H1 (cell line): ENCODE measurements at regions not wholly inside any gene's neighbourhood (a gene's known extent, or its start where the extent isn't known, plus 50 kb on each side); places are given as distances from the start of the nearest gene placed in this dataset.

Source experiments
- CTCF ChIA-PET: fragments of 300-600 bp; sonication (Branson Sonifier 250); formaldehyde crosslinking; loops from one replicate; lab custom pipeline; 2021; ENCODE audit not compliant: partially characterized antibody; lab: Charles Lee
- POLR2A ChIA-PET: fragments of 300-600 bp; sonication (Branson Sonifier 250); formaldehyde crosslinking; loops from one replicate; lab custom pipeline; 2021; ENCODE audit warnings: inconsistent platforms; ENCODE audit not compliant: partially characterized antibody; lab: Charles Lee
- DNase-seq, 2 experiments: peaks; one replicate each; pipeline versions ENCODE4 v3.0.0 to v3.0.0-alpha.2; 2010 to 2022; ENCODE audit warnings: low spot score in 2 of 2, low read depth in 1 of 2, mixed read lengths in 1 of 2
- FAIRE-seq: peaks from 2 replicates; lab custom pipeline; 2011; peaks lifted over from hg19 to GRCh38; lab: Jason Lieb, UNC
- H2AFZ ChIP-seq: 2 replicates; pipeline ENCODE4 v1.8.1; 2012; ENCODE audit warnings: low read length, inconsistent platforms
- H2AK5ac ChIP-seq: 2 replicates; pipeline ENCODE4 v1.6.1; 2013; ENCODE audit warnings: low read depth, low read length
- H2BK120ac ChIP-seq: replicated peaks from 2 replicates; pipeline ENCODE3; 2013; ENCODE audit warnings: low read depth, low read length, inconsistent platforms
- H2BK12ac ChIP-seq: 2 replicates; pipeline ENCODE4 v1.6.1; 2013; ENCODE audit warnings: low read depth, low read length
- H2BK15ac ChIP-seq: 2 replicates; pipeline ENCODE4 v1.6.1; 2013; ENCODE audit warnings: low read length
- H2BK20ac ChIP-seq: 2 replicates; pipeline ENCODE4 v1.6.1; 2013; ENCODE audit warnings: low read length
- H2BK5ac ChIP-seq: 2 replicates; pipeline ENCODE4 v1.6.1; 2013; ENCODE audit warnings: low read depth, low read length
- H3K14ac ChIP-seq: 2 replicates; pipeline ENCODE4 v1.6.1; 2013; ENCODE audit warnings: inconsistent platforms; ENCODE audit not compliant: insufficient read length
- H3K18ac ChIP-seq: 2 replicates; pipeline ENCODE4 v1.6.1; 2013; ENCODE audit warnings: low read length; ENCODE audit errors: extremely low read depth
- H3K23ac ChIP-seq: 2 replicates; pipeline ENCODE4 v1.6.1; 2013; ENCODE audit warnings: inconsistent platforms; ENCODE audit not compliant: insufficient read length
- H3K23me2 ChIP-seq: 2 replicates; pipeline ENCODE4 v1.6.1; 2013; ENCODE audit warnings: low read depth, low read length
- H3K27ac ChIP-seq: 2 replicates; pipeline ENCODE4 v1.6.1; 2011; ENCODE audit warnings: low read depth, low read length, inconsistent platforms
- H3K27me3 ChIP-seq, 4 experiments: replicated peaks in 1 of 4; 1 replicate in 1 of 4; 2 replicates in 3 of 4; pipeline versions ENCODE4 v1.6.1 to v1.8.1; 2011 to 2013; ENCODE audit warnings: low read length in 3 of 4, mild to moderate bottlenecking in 3 of 4, inconsistent platforms in 2 of 4, mixed read lengths in 2 of 4, moderate library complexity in 1 of 4; ENCODE audit not compliant: control insufficient read depth in 3 of 4, insufficient read depth in 3 of 4; ENCODE audit errors: extremely low read depth in 1 of 4
- H3K36me3 ChIP-seq, 4 experiments: 2 replicates each; pipeline versions ENCODE4 v1.6.1 to v1.8.1; 2011 to 2013; ENCODE audit warnings: mild to moderate bottlenecking in 4 of 4, low read length in 3 of 4, moderate library complexity in 2 of 4, control low read depth in 1 of 4, inconsistent platforms in 1 of 4; ENCODE audit not compliant: insufficient read depth in 4 of 4, control insufficient read depth in 2 of 4
- H3K4ac ChIP-seq: replicated peaks from 2 replicates; pipeline ENCODE3; 2013; ENCODE audit warnings: low read length, low read depth, mixed read lengths, inconsistent platforms; ENCODE audit not compliant: insufficient read length
- H3K4me1 ChIP-seq, 4 experiments: replicated peaks in 1 of 4; 1 replicate in 1 of 4; 2 replicates in 3 of 4; pipeline versions ENCODE4 v1.6.1 to v1.8.1; 2011 to 2013; ENCODE audit warnings: low read length in 3 of 4, inconsistent platforms in 2 of 4, mixed read lengths in 1 of 4; ENCODE audit not compliant: insufficient read depth in 4 of 4, control insufficient read depth in 3 of 4
- H3K4me2 ChIP-seq, 2 experiments: 2 replicates each; pipeline versions ENCODE4 v1.6.1 to v1.8.1; 2011 to 2013; ENCODE audit warnings: low read depth in 2 of 2, low read length in 2 of 2, control low read depth in 1 of 2, inconsistent platforms in 1 of 2, mild to moderate bottlenecking in 1 of 2; ENCODE audit not compliant: insufficient read depth in 1 of 2
- H3K4me3 ChIP-seq, 4 experiments: fragments of 200-600, 300-600 bp in 1 of 4; sonication (generic), shearing (Covaris generic), sonication (Bioruptor Twin) in 1 of 4; 2 replicates each; pipeline versions ENCODE4 v1.5.1 to v1.8.1; 2011 to 2016; ENCODE audit warnings: low read length in 4 of 4, low read depth in 3 of 4, control low read depth in 2 of 4, inconsistent platforms in 2 of 4, mild to moderate bottlenecking in 2 of 4, mixed read lengths in 1 of 4, moderate library complexity in 1 of 4; ENCODE audit not compliant: insufficient read depth in 2 of 4; ENCODE audit errors: extremely low read depth in 1 of 4
- H3K56ac ChIP-seq: replicated peaks from 2 replicates; pipeline ENCODE3; 2013; ENCODE audit warnings: low read depth, mild to moderate bottlenecking, mixed read lengths, low read length, inconsistent platforms; ENCODE audit not compliant: insufficient read length
- H3K79me1 ChIP-seq: 2 replicates; pipeline ENCODE4 v1.6.1; 2013; ENCODE audit warnings: low read depth, low read length, control low read depth
- H3K79me2 ChIP-seq, 2 experiments: 2 replicates each; pipeline versions ENCODE4 v1.6.1 to v1.8.1; 2012 to 2013; ENCODE audit warnings: low read length in 2 of 2, mild to moderate bottlenecking in 2 of 2, inconsistent platforms in 1 of 2; ENCODE audit not compliant: insufficient read depth in 2 of 2, control insufficient read depth in 1 of 2
- H3K9ac ChIP-seq, 4 experiments: replicated peaks in 1 of 4; 1 replicate in 1 of 4; 2 replicates in 3 of 4; pipeline versions ENCODE4 v1.6.1 to v1.8.1; 2011 to 2013; ENCODE audit warnings: low read depth in 3 of 4, low read length in 3 of 4, control low read depth in 2 of 4, mild to moderate bottlenecking in 2 of 4, moderate library complexity in 2 of 4, inconsistent platforms in 1 of 4; ENCODE audit errors: extremely low read depth in 1 of 4
- H3K9me3 ChIP-seq, 2 experiments: 2 replicates each; pipeline versions ENCODE4 v1.6.1 to v1.8.1; 2012 to 2013; ENCODE audit warnings: mild to moderate bottlenecking in 2 of 2, moderate library complexity in 2 of 2, control low read depth in 1 of 2, inconsistent platforms in 1 of 2, low read depth in 1 of 2, low read length in 1 of 2, mixed read lengths in 1 of 2; ENCODE audit not compliant: insufficient read depth in 2 of 2
- H4K20me1 ChIP-seq, 2 experiments: replicated peaks in 1 of 2; 2 replicates each; pipeline versions ENCODE3 to v1.8.1; 2011 to 2013; ENCODE audit warnings: inconsistent platforms in 2 of 2, low read length in 2 of 2, mild to moderate bottlenecking in 1 of 2; ENCODE audit not compliant: insufficient read depth in 2 of 2, control insufficient read depth in 1 of 2
- H4K5ac ChIP-seq: 2 replicates; pipeline ENCODE4 v1.6.1; 2013; ENCODE audit warnings: low read length, low read depth, mixed read lengths, inconsistent platforms; ENCODE audit not compliant: insufficient read length
- H4K8ac ChIP-seq: 2 replicates; pipeline ENCODE4 v1.8.0; 2013; ENCODE audit warnings: mild to moderate bottlenecking, moderate library complexity, low read length, inconsistent platforms; ENCODE audit not compliant: insufficient read depth; ENCODE audit errors: extremely low read depth
- H4K91ac ChIP-seq: replicated peaks from 2 replicates; pipeline ENCODE3; 2013; ENCODE audit warnings: low read length, mixed read lengths, inconsistent platforms; ENCODE audit not compliant: insufficient read length
- BCL11A ChIP-seq, 2 experiments: IDR thresholded peaks; one replicate each; pipeline ENCODE4 v1.6.1; 2011; ENCODE audit warnings: low read depth in 2 of 2, low read length in 2 of 2, mild to moderate bottlenecking in 2 of 2
- CBX8 ChIP-seq: fragments of 300-800, 300-1000 bp; sonication (generic); IDR thresholded peaks from 2 replicates; pipeline ENCODE4 v1.7.1; 2016; ENCODE audit warnings: low read depth, low read length, borderline replicate concordance
- CHD2 ChIP-seq: IDR thresholded peaks from 2 replicates; pipeline ENCODE4 v1.6.1; 2012; ENCODE audit warnings: low read length, improper control_type of control experiment
- E2F6 ChIP-seq: IDR thresholded peaks from 2 replicates; pipeline ENCODE4 v1.6.1; 2012; ENCODE audit warnings: inconsistent platforms
- EZH2 ChIP-seq: fragments of 200-600 bp; sonication (generic); IDR thresholded peaks from 2 replicates; pipeline ENCODE4 v1.7.1; 2012; ENCODE audit warnings: low read depth, mild to moderate bottlenecking, moderate library complexity, low read length, inconsistent platforms; ENCODE audit not compliant: severe bottlenecking
- FOSL1 ChIP-seq: IDR thresholded peaks from 2 replicates; pipeline ENCODE4 v1.6.1; 2011; ENCODE audit warnings: mild to moderate bottlenecking, low read depth, low read length, moderate library complexity; ENCODE audit not compliant: insufficient read depth
- MAFK ChIP-seq: IDR thresholded peaks from 2 replicates; pipeline ENCODE4 v1.6.1; 2012; ENCODE audit warnings: low read depth, mild to moderate bottlenecking, improper control_type of control experiment, low read length
- NANOG ChIP-seq: IDR thresholded peaks from 2 replicates; pipeline ENCODE4 v1.6.1; 2011; ENCODE audit warnings: low read length, low read depth, mild to moderate bottlenecking, inconsistent platforms; ENCODE audit not compliant: insufficient read depth, poor library complexity, severe bottlenecking
- PHF8 ChIP-seq: fragments of 200-600 bp; sonication (generic); conservative IDR thresholded peaks from 2 replicates; pipeline ENCODE4 v1.7.1; 2012; ENCODE audit warnings: low read depth, mild to moderate bottlenecking, inconsistent platforms, low read length, moderate library complexity
- POLR2A ChIP-seq, 2 experiments: IDR thresholded peaks; 1 replicate in 1 of 2; 2 replicates in 1 of 2; pipeline ENCODE4 v1.6.1; 2011; ENCODE audit warnings: low read depth in 2 of 2, low read length in 2 of 2, mild to moderate bottlenecking in 2 of 2; ENCODE audit errors: control extremely low read depth in 1 of 2
- SP2 ChIP-seq: IDR thresholded peaks from 2 replicates; pipeline ENCODE4 v1.6.1; 2012; ENCODE audit warnings: mild to moderate bottlenecking, low read length, inconsistent platforms
- WGBS, 2 experiments: shearing (Covaris generic) in 1 of 2; methylation state at CpG; one replicate each; pipeline versions ENCODE4 v1.1.6 to v1.1.7; 2013 to 2015; ENCODE audit warnings: low lambda C conversion rate in 2 of 2, mixed read lengths in 2 of 2, inconsistent platforms in 1 of 2, low coverage in 1 of 2, missing lambda C conversion rate in 1 of 2; ENCODE audit not compliant: insufficient replicate concordance in 2 of 2, insufficient coverage in 1 of 2, insufficient read length in 1 of 2; ENCODE audit errors: extremely low coverage in 1 of 2, missing lambda C conversion rate in 1 of 2; 5-methylcytosine and 5-hydroxymethylcytosine counted together

GRCh38 chr7:3174515-3175284 is 126.4 kb upstream of the SDK1 start:
- Histone ChIP-seq H4K20me1 (no peaks in the 10 kb centered on the region), H3K14ac (no peak overlapping the region), H2BK12ac (no peak overlapping the region; the same call in 1 of the 2 replicates), H3K9ac (no peak overlapping the region), H3K79me1 (no peaks in the 10 kb centered on the region), H3K27me3 (no peaks in the 10 kb centered on the region), H3K36me3 (no peaks in the 10 kb centered on the region), H3K18ac (0 out of 2 replicates have a peak overlapping the region, but pooled peaks have one; percentile 34), H4K8ac (no peak overlapping the region; the same call in 1 of the 2 replicates), H4K91ac (peak overlapping the region; percentile 62), H3K9me3 (no peaks in the 10 kb centered on the region), H2BK120ac (no peak overlapping the region), H3K23ac (no peak overlapping the region), H3K23me2 (no peaks in the 10 kb centered on the region), H3K4me1 (peaks cover 0 to 9% (median 4%) of the 10 kb centered on the region in 4 experiments; a peak in 5 of 7 replicates), H2AK5ac (no peak overlapping the region), H3K56ac (no peak overlapping the region), H2BK5ac (peak overlapping the region; percentile 62; the same call in 1 of the 2 replicates), H4K5ac (no peak overlapping the region), H2BK20ac (no peak overlapping the region; the same call in 1 of the 2 replicates), H2BK15ac (no peak overlapping the region), H2AFZ (no peak overlapping the region), H3K4ac (no peak overlapping the region), H3K79me2 (no peaks in the 10 kb centered on the region), H3K4me3 (no peak overlapping the region), H3K27ac (no peak overlapping the region), H3K4me2 (no peak overlapping the region)
- no peak for FAIRE-seq
- DNase-seq, result no peak
- WGBS, 2 experiments, result 90% methylated on average over 15 of the region's 15 CpGs; no CpG with 5 or more reads in 1 of the 2 experiments
- ChIA-PET POLR2A (no interaction called here), CTCF (interaction anchor here (0.6 to 1.2 kb wide), 2 partner anchors 108 to 230 kb away, joined by 3 read pairs; no protein-coding TSS in a partner anchor)
- no peak for TF ChIP-seq MAFK
- no peak for TF ChIP-seq CBX8
- no peak for TF ChIP-seq PHF8
- no peak for TF ChIP-seq BCL11A (IDR thresholded peaks at IDR 0.05; ENCODE audit: low read depth in 2 of 2, low read length in 2 of 2)
- TF ChIP-seq CHD2, result no peak
- TF ChIP-seq EZH2, result no peak
- peak; percentile 33; the same call in 1 of the 2 replicates for TF ChIP-seq SP2
- no peak for TF ChIP-seq FOSL1
- TF ChIP-seq NANOG, result no peak
- TF ChIP-seq POLR2A (IDR thresholded peaks at IDR 0.05; ENCODE audit: control extremely low read depth in 1 of 2, low read depth in 2 of 2, low read length in 2 of 2), result no peak
- peak; percentile 76 for TF ChIP-seq E2F6
